ENCODE measurements at regions not wholly inside any gene's neighbourhood (a gene's known extent, or its start where the extent isn't known, plus 50 kb on each side); places are given as distances from the start of the nearest gene placed in this dataset.

DNA sequence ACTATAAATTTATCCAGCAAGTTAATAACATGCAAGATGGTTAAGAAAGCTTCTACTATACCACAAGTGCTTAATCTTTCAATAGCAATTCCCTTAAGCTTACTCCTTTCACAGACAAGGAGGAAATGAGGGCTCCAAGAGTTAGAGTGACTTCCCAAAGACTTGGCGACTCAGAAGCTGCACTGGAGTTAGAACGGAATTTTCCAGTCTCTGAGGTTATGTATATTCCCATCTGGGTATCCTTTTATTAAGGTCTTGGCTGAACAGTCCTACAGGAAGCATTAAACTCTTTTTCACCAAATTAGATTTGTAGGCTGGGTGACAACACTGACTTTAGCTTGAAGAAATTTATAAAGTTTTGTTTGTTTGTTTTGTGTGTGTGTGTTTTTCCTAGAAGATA, 256.9 kb upstream of the DPP10 start:
- TF ChIP-seq, protein P1, sequence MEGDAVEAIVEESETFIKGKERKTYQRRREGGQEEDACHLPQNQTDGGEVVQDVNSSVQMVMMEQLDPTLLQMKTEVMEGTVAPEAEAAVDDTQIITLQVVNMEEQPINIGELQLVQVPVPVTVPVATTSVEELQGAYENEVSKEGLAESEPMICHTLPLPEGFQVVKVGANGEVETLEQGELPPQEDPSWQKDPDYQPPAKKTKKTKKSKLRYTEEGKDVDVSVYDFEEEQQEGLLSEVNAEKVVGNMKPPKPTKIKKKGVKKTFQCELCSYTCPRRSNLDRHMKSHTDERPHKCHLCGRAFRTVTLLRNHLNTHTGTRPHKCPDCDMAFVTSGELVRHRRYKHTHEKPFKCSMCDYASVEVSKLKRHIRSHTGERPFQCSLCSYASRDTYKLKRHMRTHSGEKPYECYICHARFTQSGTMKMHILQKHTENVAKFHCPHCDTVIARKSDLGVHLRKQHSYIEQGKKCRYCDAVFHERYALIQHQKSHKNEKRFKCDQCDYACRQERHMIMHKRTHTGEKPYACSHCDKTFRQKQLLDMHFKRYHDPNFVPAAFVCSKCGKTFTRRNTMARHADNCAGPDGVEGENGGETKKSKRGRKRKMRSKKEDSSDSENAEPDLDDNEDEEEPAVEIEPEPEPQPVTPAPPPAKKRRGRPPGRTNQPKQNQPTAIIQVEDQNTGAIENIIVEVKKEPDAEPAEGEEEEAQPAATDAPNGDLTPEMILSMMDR (IDR thresholded peaks at IDR 0.05; ENCODE audit: low read length), result no peak
- no peak for TF ChIP-seq EZH2 (IDR thresholded peaks at IDR 0.05; ENCODE audit: borderline replicate concordance, low read length)

Data from OCI-LY1 (cell line).